GM13977 (cell line): ENCODE measurements at regions not wholly inside any gene's neighbourhood (a gene's known extent, or its start where the extent isn't known, plus 50 kb on each side); places are given as distances from the start of the nearest gene placed in this dataset.

Source experiments
- DNase-seq: peaks from one replicate; pipeline ENCODE4 v3.0.0; 2012; ENCODE audit warnings: low spot score
- CTCF ChIP-seq: IDR thresholded peaks from 2 replicates; pipeline ENCODE4 v1.5.1; 2012; ENCODE audit warnings: mild to moderate bottlenecking, control low read depth; ENCODE audit not compliant: insufficient read depth; ENCODE audit errors: extremely low read depth, missing control alignments
- in situ Hi-C: fragments of 300-500 bp; cut with MboI; formaldehyde crosslinking; loops from one replicate; pipeline ENCODE4 v1.12.0; 2022; ENCODE audit warnings: low sequenced_read_pairs, low pct_unique_long_range_greater_than_20kb, mixed read lengths, inconsistent platforms; ENCODE audit not compliant: unreplicated experiment

GRCh38 chr22:19663286-19663815 lies 51.0 kb upstream of the SEPTIN5 start:
- TF ChIP-seq CTCF, result no peak
- in situ Hi-C loops, result no loop called here
- DNase-seq, result no peak

- no peak for DNase-seq
- in situ Hi-C loops, result no loop called here
- no peak for TF ChIP-seq CTCF
These were observed 50.4 kb upstream of the SEPTIN5 start for GRCh38 chr22:19663821-19664355.

- TF ChIP-seq CTCF, result no peak
- DNase-seq, result no peak
- in situ Hi-C loops, result no loop called here
These were observed 49.9 kb upstream of the SEPTIN5 start for GRCh38 chr22:19664406-19664805.
